ENCODE measurements at regions not wholly inside any gene's neighbourhood (a gene's known extent, or its start where the extent isn't known, plus 50 kb on each side); places are given as distances from the start of the nearest gene placed in this dataset.
A peak's percentile ranks its signal among the peaks of the same experiment; 100 is the strongest.

DNA sequence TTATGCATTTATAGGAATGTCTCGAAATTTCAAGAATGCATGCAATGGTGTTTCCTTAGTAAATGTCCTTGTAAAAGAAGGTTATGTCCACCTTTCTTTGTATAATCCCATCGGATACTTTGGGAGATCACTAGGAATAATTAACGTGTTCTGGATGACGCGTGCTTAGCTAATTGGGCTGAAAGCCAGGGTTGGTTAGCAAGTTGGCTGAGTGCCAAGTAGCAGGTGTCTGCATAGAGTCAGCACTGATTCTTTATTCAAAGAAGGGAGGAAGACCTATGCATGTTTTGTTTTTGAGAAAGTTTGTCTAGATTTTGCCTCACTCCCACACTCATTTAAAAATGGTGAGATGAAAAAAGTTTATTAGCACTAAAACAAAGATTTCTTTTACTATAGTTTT, 144.6 kb downstream of the SOX3 start:
- H3K9me3 Mint-ChIP-seq = no peaks in the 10 kb centered on the region
- no peak overlapping the region for H3K4me3 Mint-ChIP-seq
- no peak overlapping the region for H3K27ac Mint-ChIP-seq
- no peaks in the 10 kb centered on the region for H3K4me1 Mint-ChIP-seq
- H3K36me3 Mint-ChIP-seq = no peaks in the 10 kb centered on the region
- H3K27me3 Mint-ChIP-seq = peaks cover 2% of the 10 kb centered on the region

DNA sequence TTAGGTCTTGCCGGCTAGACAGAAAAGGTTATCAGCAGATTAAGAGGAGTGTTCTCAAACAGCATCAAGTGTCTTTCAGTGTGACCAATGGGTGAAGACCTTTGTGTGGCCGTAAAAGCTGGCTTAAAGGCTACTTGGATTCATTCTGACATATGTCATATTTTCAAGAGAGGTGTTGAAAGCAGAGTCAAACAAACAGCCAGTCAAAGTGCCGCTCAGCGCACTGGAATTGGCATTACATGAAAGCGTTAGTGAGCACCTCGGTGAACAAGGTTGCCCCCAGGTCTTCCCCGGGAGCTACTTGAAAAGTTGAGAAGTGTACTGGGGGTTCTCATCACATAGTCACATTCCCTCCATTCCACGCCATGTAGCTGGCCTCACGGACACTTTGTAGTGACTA, 148.9 kb downstream of the SOX3 start:
- H3K9me3 Mint-ChIP-seq = no peaks in the 10 kb centered on the region
- H3K4me3 Mint-ChIP-seq = no peak overlapping the region
- no peaks in the 10 kb centered on the region for H3K36me3 Mint-ChIP-seq
- H3K27me3 Mint-ChIP-seq = peaks cover 2% of the 10 kb centered on the region
- no peaks in the 10 kb centered on the region for H3K4me1 Mint-ChIP-seq
- no peak overlapping the region for H3K27ac Mint-ChIP-seq

DNA sequence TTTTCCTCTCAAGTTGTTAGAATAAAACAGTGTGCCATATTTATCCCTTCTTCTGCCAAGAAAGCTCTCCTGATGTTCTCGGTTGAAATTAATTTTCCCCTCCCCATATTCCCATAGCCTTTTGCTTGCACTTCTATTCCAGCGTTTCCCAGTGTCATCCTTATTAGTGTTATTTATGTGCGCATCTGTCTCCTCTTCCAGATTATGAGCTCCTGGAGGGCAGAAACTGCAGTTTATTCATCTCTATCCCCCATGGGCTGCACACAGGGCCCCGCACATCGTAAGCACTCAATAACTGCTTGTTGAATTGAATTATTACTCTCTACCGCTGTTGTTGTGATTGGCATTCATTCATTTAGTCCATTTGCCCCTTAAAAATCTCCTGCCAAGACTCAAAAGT, 149.4 kb downstream of the SOX3 start:
- no peaks in the 10 kb centered on the region for H3K36me3 Mint-ChIP-seq
- H3K27ac Mint-ChIP-seq = no peak overlapping the region
- H3K4me1 Mint-ChIP-seq = no peaks in the 10 kb centered on the region
- peaks cover 2% of the 10 kb centered on the region for H3K27me3 Mint-ChIP-seq
- H3K4me3 Mint-ChIP-seq = no peak overlapping the region
- no peaks in the 10 kb centered on the region for H3K9me3 Mint-ChIP-seq

DNA sequence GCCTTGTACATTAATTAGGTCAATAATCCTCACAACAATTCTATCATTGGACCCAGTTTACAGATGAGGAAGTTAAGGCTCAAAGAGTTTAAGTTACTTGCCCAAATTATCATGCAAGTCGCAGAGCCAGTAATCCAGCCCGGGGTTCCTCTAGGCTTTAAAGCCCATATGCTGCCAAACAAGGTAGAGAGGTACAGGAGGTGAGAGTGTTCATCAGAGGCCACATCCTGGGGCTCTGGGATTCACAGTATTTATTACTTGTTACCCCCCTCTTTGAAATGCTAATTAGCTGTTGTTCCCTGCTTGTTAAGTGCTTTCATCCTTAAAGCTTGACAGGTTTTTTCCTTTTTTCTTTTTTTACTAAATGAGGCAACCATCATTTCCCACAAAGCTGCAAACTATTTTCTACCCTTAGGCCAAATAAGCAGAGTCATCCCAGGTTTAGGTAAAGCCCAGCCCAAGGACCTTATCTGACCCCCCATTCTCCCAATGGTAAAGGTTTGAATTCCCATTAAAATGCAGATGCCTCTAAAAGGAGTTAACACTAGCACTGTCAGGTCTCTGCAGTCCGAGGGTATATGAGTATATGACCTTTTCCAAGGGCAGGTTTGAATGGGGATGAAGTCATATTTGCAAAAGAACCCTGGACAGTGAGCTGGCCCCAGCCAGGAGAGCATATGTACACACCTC, 150.3 kb downstream of the SOX3 start:
- H3K27ac Mint-ChIP-seq = no peak overlapping the region
- no peaks in the 10 kb centered on the region for H3K9me3 Mint-ChIP-seq
- H3K36me3 Mint-ChIP-seq = no peaks in the 10 kb centered on the region
- H3K4me1 Mint-ChIP-seq = no peaks in the 10 kb centered on the region
- H3K4me3 Mint-ChIP-seq = no peak overlapping the region
- peaks cover 2% of the 10 kb centered on the region for H3K27me3 Mint-ChIP-seq

GRCh38 chrX:140346729-140347128, 158.1 kb downstream of the SOX3 start:
- Mint-ChIP-seq H3K9me3 (no peaks in the 10 kb centered on the region), H3K27me3 (no peaks in the 10 kb centered on the region), H3K36me3 (no peaks in the 10 kb centered on the region), H3K4me1 (no peaks in the 10 kb centered on the region), H3K27ac (no peak overlapping the region), H3K4me3 (no peak overlapping the region)

DNA sequence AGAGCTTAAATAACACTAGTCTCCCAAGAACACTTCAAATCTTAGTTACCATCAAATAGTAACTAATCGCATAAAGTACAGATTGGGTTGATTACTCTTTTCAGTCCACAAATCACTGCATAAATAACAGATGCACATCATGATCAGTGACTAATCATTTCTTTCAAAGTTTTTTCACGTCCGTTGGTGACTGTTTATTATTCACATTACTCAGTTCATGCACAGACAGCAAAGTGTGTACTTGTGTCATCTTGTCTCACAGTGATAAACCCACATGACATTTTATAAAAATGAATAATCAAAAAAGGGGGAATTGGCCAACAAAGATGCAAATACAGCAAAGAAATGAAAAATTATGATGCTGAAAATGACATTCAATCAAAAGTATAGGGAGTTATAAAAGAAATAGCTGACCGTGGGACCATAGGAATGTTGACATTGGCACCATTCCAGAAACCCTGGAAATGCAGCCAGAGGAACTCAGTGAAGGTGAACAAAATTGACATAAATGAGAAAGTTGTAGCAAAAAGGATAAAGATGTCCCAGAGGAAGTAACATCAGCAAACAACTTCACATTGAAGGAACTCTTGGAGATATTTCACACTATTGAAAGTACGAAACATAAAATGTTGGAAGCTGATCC, 161.5 kb downstream of the SOX3 start:
- H3K9me3 Mint-ChIP-seq = no peaks in the 10 kb centered on the region
- no peaks in the 10 kb centered on the region for H3K36me3 Mint-ChIP-seq
- no peak overlapping the region for H3K27ac Mint-ChIP-seq

GRCh38 chrX:140342410-140342809, 162.5 kb downstream of the SOX3 start:
- H3K9me3 Mint-ChIP-seq = no peaks in the 10 kb centered on the region
- H3K27me3 Mint-ChIP-seq = no peaks in the 10 kb centered on the region
- no peaks in the 10 kb centered on the region for H3K36me3 Mint-ChIP-seq
- no peaks in the 10 kb centered on the region for H3K4me1 Mint-ChIP-seq
- no peak overlapping the region for H3K27ac Mint-ChIP-seq
- no peak overlapping the region for H3K4me3 Mint-ChIP-seq

More for the DNA sequence above, 161.5 kb downstream of the SOX3 start:
- H3K4me1 Mint-ChIP-seq = no peaks in the 10 kb centered on the region
- H3K4me3 Mint-ChIP-seq = no peak overlapping the region
- H3K27me3 Mint-ChIP-seq = no peaks in the 10 kb centered on the region

DNA sequence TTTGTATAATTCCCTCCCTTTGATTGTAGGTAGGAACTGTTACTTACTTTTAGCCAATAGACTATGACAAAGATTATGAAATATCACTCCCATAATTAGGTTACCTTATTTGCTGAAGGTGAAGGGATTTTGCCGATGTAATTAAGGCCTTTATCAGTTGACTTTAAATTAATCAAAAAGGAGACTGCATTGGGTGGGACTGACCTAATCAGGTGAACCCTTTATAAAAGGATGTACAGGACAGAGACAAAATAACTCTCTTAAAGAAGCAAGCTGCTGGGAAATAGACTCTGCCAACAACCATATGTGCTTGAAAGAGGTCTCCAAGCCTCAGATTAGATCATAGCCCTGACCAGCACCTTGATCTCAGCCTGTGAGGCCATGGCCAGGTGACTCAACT, 167.6 kb downstream of the SOX3 start:
- H3K9me3 Mint-ChIP-seq = no peaks in the 10 kb centered on the region
- H3K27me3 Mint-ChIP-seq = no peaks in the 10 kb centered on the region
- no peaks in the 10 kb centered on the region for H3K36me3 Mint-ChIP-seq
- no peak overlapping the region for H3K27ac Mint-ChIP-seq
- H3K4me3 Mint-ChIP-seq = no peak overlapping the region
- H3K4me1 Mint-ChIP-seq = no peaks in the 10 kb centered on the region

DNA sequence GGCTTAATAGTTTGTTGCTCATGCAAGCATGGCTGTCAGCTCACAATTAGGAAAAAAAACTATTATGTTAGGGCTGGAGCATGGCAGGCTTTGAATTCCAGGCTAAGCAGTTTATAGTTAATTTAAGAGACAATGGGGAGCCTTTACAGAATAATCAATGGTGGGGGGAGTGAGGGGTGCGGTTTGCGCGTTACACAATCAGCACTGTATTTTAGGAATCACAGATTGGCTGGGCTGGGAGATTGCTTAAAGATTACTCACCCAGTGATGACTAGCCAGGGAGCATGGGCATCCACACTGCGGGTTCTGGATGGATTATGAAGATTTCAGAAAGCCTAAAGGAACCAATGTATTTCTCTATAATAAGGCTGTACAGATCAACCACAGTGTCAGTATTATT, 186.6 kb downstream of the SOX3 start:
- no peak overlapping the region for H3K4me3 Mint-ChIP-seq
- H3K4me1 Mint-ChIP-seq = no peaks in the 10 kb centered on the region
- H3K36me3 Mint-ChIP-seq = no peaks in the 10 kb centered on the region

GRCh38 chrX:140317462-140317861, 187.4 kb downstream of the SOX3 start:
- Mint-ChIP-seq H3K4me3 (no peak overlapping the region), H3K36me3 (no peaks in the 10 kb centered on the region), H3K27ac (peak overlapping the region; percentile 3), H3K4me1 (no peaks in the 10 kb centered on the region), H3K27me3 (no peaks in the 10 kb centered on the region), H3K9me3 (no peaks in the 10 kb centered on the region)

More for the DNA sequence above, 186.6 kb downstream of the SOX3 start:
- Mint-ChIP-seq H3K27me3 (no peaks in the 10 kb centered on the region), H3K9me3 (no peaks in the 10 kb centered on the region), H3K27ac (no peak overlapping the region)

DNA sequence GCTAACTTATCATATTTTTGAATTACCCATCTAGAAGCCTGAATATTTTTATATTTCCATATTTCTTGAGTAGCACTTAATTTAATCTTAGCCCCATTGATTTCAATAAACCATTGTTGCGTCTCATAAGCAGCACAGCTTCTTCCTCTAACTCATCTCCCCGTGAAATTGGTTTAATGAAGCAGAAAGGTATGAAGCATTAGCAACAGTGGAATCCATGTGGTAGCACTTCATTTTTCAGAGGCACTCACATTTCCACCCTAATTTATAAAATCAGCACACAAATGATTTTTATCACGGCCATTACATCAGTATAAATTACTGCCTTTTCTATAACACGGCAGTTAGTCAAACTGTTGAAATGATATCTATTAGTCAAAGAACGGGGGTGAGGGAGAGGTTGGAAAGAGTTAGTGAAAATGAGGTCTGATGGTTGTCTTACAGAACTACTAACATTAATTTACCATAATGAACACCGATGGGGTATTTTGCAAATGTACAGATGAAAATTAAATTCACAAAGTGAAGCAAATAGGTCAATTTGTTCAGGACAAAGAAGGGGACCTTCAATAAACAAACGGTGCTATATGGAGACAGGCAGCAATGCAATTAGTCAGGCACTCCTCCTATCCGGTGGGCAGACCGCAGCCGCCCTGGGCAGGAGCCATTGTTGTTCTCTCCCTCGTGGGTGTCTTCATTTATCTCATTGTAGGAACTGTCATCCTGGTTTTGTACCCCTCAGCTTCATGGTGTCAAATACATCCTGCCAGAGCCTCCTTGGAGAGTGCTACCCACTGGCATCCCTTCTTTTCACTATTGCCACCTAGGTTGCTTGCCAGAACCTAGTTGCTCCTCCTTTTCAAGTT, 205.7 kb downstream of the SOX3 start:
- Mint-ChIP-seq H3K27me3 (no peaks in the 10 kb centered on the region), H3K4me1 (no peaks in the 10 kb centered on the region), H3K27ac (no peak overlapping the region)

GRCh38 chrX:140297273-140297672, 207.6 kb downstream of the SOX3 start:
- Mint-ChIP-seq H3K27me3 (no peaks in the 10 kb centered on the region), H3K4me1 (no peaks in the 10 kb centered on the region), H3K36me3 (no peaks in the 10 kb centered on the region), H3K9me3 (no peaks in the 10 kb centered on the region), H3K27ac (no peak overlapping the region), H3K4me3 (no peak overlapping the region)

More for the DNA sequence above, 205.7 kb downstream of the SOX3 start:
- no peaks in the 10 kb centered on the region for H3K36me3 Mint-ChIP-seq
- H3K9me3 Mint-ChIP-seq = no peaks in the 10 kb centered on the region
- H3K4me3 Mint-ChIP-seq = no peak overlapping the region

GRCh38 chrX:140292961-140293360, 211.9 kb downstream of the SOX3 start:
- no peak overlapping the region for H3K27ac Mint-ChIP-seq
- H3K4me1 Mint-ChIP-seq = no peaks in the 10 kb centered on the region

GRCh38 chrX:140292188-140292587, 212.7 kb downstream of the SOX3 start:
- no peak overlapping the region for H3K27ac Mint-ChIP-seq
- no peaks in the 10 kb centered on the region for H3K27me3 Mint-ChIP-seq
- H3K4me3 Mint-ChIP-seq = no peak overlapping the region
- no peaks in the 10 kb centered on the region for H3K9me3 Mint-ChIP-seq
- no peaks in the 10 kb centered on the region for H3K36me3 Mint-ChIP-seq
- H3K4me1 Mint-ChIP-seq = no peaks in the 10 kb centered on the region

More at GRCh38 chrX:140292961-140293360, 211.9 kb downstream of the SOX3 start:
- Mint-ChIP-seq H3K36me3 (no peaks in the 10 kb centered on the region), H3K27me3 (no peaks in the 10 kb centered on the region), H3K9me3 (no peaks in the 10 kb centered on the region), H3K4me3 (no peak overlapping the region)

DNA sequence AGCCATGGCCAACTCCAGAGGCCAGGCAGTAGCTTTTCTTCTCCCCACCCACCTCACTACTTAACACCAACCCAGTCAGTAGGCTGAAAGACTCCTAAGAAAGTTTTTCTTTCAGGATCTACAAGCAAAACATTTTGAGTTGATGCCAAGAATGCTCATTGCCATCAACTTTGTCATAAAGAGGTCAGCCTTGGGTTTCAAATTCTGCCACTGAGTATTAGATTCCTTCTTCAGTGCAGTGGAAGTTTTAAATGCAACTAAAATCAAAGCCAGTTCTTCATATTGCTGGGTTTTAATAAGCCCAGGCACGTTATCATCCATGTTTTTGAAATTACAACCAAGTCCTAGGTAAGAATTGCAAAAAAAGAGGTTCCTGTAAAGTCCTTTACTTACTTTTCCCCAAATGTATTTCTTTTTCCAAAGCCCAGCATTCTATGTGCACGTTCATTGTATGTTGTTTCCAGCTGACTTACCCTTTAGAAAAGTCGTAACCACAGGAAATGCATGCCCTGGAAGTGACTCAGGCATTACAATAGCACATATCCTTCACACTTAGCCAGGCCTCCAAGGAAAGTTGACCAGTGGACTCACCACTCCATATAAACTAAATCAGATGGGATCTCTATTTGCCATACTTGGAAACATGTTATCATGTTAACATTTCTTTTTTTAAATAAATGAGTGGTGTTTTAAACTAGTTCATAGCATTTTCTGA, 229.9 kb downstream of the SOX3 start:
- H3K36me3 Mint-ChIP-seq = no peaks in the 10 kb centered on the region
- H3K9me3 Mint-ChIP-seq = no peaks in the 10 kb centered on the region
- H3K27ac Mint-ChIP-seq = no peak overlapping the region
- no peak overlapping the region for H3K4me3 Mint-ChIP-seq
- no peaks in the 10 kb centered on the region for H3K27me3 Mint-ChIP-seq
- H3K4me1 Mint-ChIP-seq = no peaks in the 10 kb centered on the region
